ENCODE measurements at regions not wholly inside any gene's neighbourhood (a gene's known extent, or its start where the extent isn't known, plus 50 kb on each side); places are given as distances from the start of the nearest gene placed in this dataset.

DNA sequence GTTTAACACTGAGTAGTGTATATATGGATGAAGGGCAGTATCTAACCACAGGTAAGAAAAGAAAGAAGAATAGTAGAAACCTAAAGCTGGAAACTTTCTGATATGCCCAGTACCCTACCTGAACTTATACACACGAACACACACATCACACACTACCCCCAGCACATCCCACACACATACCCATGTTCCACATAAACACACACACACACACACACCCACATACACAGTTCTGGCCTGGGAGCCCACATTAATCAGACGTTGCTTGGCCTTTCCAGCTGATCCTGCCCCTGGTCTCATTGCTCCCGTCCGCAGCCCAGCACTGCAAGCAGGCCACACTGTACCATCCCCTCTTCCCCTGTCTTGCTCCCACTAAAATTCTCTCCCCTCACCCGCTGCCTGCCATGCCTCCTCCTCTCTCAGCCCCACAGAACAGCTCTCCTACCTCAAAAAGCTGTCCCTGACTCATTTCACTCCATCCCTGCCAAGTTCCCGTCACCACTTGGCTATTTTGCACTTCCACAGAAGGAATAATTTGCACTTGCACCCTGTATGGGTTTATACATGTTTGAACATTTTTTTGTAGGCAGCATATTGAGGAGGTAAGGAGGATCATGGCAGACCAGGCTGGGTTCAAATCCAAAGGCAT is 185.8 kb upstream of the PPP2R3A start:
- H3K36me3 ChIP-seq = no peaks in the 10 kb centered on the region
- no peaks in the 10 kb centered on the region for H3K27me3 ChIP-seq
- no peak overlapping the region for H3K4me3 ChIP-seq
- no peak for DNase-seq (ENCODE audit: low spot score)
- TF ChIP-seq, protein P1, sequence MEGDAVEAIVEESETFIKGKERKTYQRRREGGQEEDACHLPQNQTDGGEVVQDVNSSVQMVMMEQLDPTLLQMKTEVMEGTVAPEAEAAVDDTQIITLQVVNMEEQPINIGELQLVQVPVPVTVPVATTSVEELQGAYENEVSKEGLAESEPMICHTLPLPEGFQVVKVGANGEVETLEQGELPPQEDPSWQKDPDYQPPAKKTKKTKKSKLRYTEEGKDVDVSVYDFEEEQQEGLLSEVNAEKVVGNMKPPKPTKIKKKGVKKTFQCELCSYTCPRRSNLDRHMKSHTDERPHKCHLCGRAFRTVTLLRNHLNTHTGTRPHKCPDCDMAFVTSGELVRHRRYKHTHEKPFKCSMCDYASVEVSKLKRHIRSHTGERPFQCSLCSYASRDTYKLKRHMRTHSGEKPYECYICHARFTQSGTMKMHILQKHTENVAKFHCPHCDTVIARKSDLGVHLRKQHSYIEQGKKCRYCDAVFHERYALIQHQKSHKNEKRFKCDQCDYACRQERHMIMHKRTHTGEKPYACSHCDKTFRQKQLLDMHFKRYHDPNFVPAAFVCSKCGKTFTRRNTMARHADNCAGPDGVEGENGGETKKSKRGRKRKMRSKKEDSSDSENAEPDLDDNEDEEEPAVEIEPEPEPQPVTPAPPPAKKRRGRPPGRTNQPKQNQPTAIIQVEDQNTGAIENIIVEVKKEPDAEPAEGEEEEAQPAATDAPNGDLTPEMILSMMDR (IDR thresholded peaks at IDR 0.05) = no peak
- H3K27ac ChIP-seq = no peak overlapping the region
- H3K4me1 ChIP-seq = no peaks in the 10 kb centered on the region
- peaks cover 0 to 8% of the 10 kb centered on the region in 2 donors for H3K9me3 ChIP-seq

DNA sequence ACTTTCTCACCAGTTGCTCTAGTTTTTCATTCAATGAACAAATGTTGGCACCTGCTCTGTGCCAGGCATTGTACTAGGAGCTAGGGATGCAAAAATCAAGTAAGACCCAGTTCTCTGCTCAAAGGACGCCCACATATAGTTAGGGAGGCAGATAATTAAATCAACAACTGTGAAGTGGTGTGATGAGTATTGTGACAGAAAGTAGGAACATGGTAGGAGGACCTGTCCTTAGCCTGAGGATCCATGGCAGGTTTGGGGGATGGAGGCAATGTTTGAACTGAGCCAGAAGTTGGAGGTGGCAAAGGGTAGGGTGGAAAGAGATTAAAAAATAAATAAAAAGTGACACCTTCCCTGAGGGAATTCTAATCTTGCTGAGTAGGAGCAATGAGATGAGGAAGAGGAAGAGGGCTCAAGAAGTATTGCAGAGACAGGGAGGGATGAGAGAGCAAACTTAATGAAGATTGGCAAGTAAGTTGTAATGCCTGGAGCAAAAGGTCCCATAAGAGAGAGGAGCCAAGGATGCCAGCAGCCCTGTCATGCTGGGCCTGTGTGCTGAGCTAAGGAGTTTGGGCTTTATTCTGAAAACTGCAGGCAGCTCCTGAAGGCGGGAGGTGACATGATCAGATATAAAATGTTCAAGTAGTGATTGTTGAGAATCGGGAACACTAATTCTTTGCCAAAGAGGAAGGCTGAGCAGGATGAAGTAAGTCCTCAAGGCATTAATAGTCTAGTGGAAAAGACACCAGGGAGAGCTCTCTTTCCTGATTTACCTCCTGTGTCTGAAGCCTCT is 184.3 kb upstream of the PPP2R3A start:
- Histone ChIP-seq H3K36me3 (no peaks in the 10 kb centered on the region), H3K4me3 (no peak overlapping the region), H3K9me3 (peaks cover 0 to 6% of the 10 kb centered on the region in 2 donors), H3K27me3 (no peaks in the 10 kb centered on the region), H3K27ac (no peak overlapping the region), H3K4me1 (no peaks in the 10 kb centered on the region)
- no peak for DNase-seq (ENCODE audit: low spot score)
- TF ChIP-seq, protein P1 (IDR thresholded peaks at IDR 0.05) = no peak

DNA sequence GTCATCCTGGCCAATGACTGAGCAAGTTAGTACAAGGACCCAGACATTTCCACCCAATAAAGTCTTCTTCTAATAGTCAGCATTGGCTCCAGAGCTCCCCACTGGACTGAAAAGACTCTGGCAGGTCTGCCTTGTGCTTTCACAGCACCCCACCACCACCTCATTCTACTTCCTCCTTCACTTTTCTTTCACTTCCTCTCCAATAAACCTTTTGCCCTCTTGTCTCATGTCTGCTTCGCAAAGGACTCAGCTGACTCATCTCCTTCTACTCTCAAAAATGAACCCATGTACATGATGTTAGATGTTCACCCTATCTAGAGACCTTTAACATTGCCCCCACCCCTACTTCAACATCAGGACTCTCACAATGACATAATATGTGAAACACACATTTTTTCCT is 181.0 kb upstream of the PPP2R3A start:
- Histone ChIP-seq H3K27ac (no peak overlapping the region), H3K4me1 (no peaks in the 10 kb centered on the region), H3K9me3 (no peaks in the 10 kb centered on the region), H3K4me3 (no peak overlapping the region), H3K27me3 (no peaks in the 10 kb centered on the region), H3K36me3 (no peaks in the 10 kb centered on the region)
- DNase-seq (ENCODE audit: low spot score) = no peak
- TF ChIP-seq, protein P1 (IDR thresholded peaks at IDR 0.05) = no peak

DNA sequence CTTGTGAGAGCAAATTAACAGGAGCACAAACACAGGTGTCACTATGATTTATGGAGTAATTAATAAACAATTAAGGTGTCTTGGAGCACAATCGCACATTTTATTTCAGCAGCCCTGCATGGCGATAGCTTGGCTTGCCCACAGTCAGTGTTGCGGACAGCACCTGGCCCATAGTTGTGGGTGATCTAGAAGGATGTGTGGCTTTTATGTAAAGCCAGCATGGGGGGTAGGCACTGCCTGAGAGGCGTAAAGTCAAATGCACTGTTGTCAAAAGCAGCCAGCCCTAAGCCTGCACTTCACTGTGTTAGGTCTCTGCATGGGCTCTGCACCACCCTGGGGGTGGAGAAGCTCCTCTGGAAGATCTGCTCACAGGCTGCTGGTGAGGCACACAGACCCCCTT is 177.4 kb upstream of the PPP2R3A start:
- Histone ChIP-seq H3K9me3 (no peaks in the 10 kb centered on the region), H3K36me3 (no peaks in the 10 kb centered on the region), H3K27ac (no peak overlapping the region), H3K27me3 (no peaks in the 10 kb centered on the region), H3K4me3 (no peak overlapping the region), H3K4me1 (no peaks in the 10 kb centered on the region)
- TF ChIP-seq, protein P1 (IDR thresholded peaks at IDR 0.05) = no peak
- DNase-seq (ENCODE audit: low spot score) = no peak

DNA sequence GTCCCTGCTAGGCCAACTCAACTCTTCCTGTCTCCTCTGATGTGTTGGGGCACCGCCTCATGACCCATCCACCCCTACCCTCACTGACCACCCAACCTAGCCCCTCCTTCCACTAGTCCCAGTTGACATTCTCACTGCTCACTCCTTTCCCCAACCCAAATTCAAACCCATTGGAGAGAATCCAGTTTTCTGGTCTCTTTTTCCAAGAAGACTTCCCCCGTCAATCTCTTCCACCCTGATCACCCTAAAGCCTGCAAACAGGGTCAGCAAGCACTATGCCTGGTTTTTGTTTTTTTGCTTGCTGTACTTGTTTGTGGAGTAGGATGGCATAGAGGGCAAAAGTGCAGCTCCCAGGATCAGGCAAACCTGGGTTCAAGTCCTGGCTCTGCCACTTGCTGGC is 176.6 kb upstream of the PPP2R3A start:
- no peak overlapping the region for H3K27ac ChIP-seq

More for the DNA sequence above, 176.6 kb upstream of the PPP2R3A start:
- Histone ChIP-seq H3K4me3 (no peak overlapping the region), H3K4me1 (no peaks in the 10 kb centered on the region), H3K36me3 (no peaks in the 10 kb centered on the region), H3K27me3 (no peaks in the 10 kb centered on the region), H3K9me3 (no peaks in the 10 kb centered on the region)
- TF ChIP-seq, protein P1 (IDR thresholded peaks at IDR 0.05) = no peak
- no peak for DNase-seq (ENCODE audit: low spot score)

Data from right atrium auricular region (tissue), 2 donors.